ENCODE measurements at regions not wholly inside any gene's neighbourhood (a gene's known extent, or its start where the extent isn't known, plus 50 kb on each side); places are given as distances from the start of the nearest gene placed in this dataset.

GRCh38 chr12:60281522-60281921 lies 685.7 kb downstream of the SLC16A7 start:
- DNase-seq (ENCODE audit: extremely low read depth, low read depth): no peak

- DNase-seq (ENCODE audit: extremely low read depth, low read depth): no peak
Observed at GRCh38 chr12:60290532-60290931, 694.7 kb downstream of the SLC16A7 start.

GRCh38 chr12:60308366-60308991 lies 712.6 kb downstream of the SLC16A7 start:
- no peak for DNase-seq (ENCODE audit: extremely low read depth, low read depth)

GRCh38 chr12:60311940-60312339 lies 716.1 kb downstream of the SLC16A7 start:
- no peak for DNase-seq (ENCODE audit: extremely low read depth, low read depth)

- DNase-seq (ENCODE audit: extremely low read depth, low read depth): no peak
Observed at GRCh38 chr12:60317361-60317760, 721.5 kb downstream of the SLC16A7 start.

GRCh38 chr12:60324746-60325145 lies 728.9 kb downstream of the SLC16A7 start:
- DNase-seq (ENCODE audit: extremely low read depth, low read depth): no peak

- no peak for DNase-seq (ENCODE audit: extremely low read depth, low read depth)
Observed at GRCh38 chr12:60333461-60333860, 737.6 kb downstream of the SLC16A7 start.

GRCh38 chr12:60335745-60336144 lies 739.9 kb downstream of the SLC16A7 start:
- no peak for DNase-seq (ENCODE audit: extremely low read depth, low read depth)

GRCh38 chr12:60337839-60338549 lies 742.2 kb downstream of the SLC16A7 start:
- DNase-seq (ENCODE audit: extremely low read depth, low read depth): no peak

- no peak for DNase-seq (ENCODE audit: extremely low read depth, low read depth)
Observed at GRCh38 chr12:60345442-60345841, 749.6 kb downstream of the SLC16A7 start.

GRCh38 chr12:60349232-60349978 lies 753.6 kb downstream of the SLC16A7 start:
- DNase-seq (ENCODE audit: extremely low read depth, low read depth): no peak

GRCh38 chr12:60387356-60387755 lies 791.5 kb downstream of the SLC16A7 start:
- DNase-seq (ENCODE audit: extremely low read depth, low read depth): no peak

GRCh38 chr12:60391051-60391450 lies 795.2 kb downstream of the SLC16A7 start:
- DNase-seq (ENCODE audit: extremely low read depth, low read depth): no peak

- DNase-seq (ENCODE audit: extremely low read depth, low read depth): no peak
Observed at GRCh38 chr12:60391791-60392190, 796.0 kb downstream of the SLC16A7 start.

- DNase-seq (ENCODE audit: extremely low read depth, low read depth): no peak
Observed at GRCh38 chr12:60393093-60393492, 797.3 kb downstream of the SLC16A7 start.

GRCh38 chr12:60394665-60395064 lies 798.8 kb downstream of the SLC16A7 start:
- DNase-seq (ENCODE audit: extremely low read depth, low read depth): no peak

- DNase-seq (ENCODE audit: extremely low read depth, low read depth): no peak
Observed at GRCh38 chr12:60398547-60398946, 802.7 kb downstream of the SLC16A7 start.

- no peak for DNase-seq (ENCODE audit: extremely low read depth, low read depth)
Observed at GRCh38 chr12:60399064-60399463, 803.2 kb downstream of the SLC16A7 start.

GRCh38 chr12:60402996-60403395 lies 807.2 kb downstream of the SLC16A7 start:
- DNase-seq (ENCODE audit: extremely low read depth, low read depth): no peak

- DNase-seq (ENCODE audit: extremely low read depth, low read depth): no peak
Observed at GRCh38 chr12:60415351-60415750, 819.5 kb downstream of the SLC16A7 start.

- no peak for DNase-seq (ENCODE audit: extremely low read depth, low read depth)
Observed at GRCh38 chr12:60419986-60420385, 824.2 kb downstream of the SLC16A7 start.

GRCh38 chr12:60421741-60422140 lies 825.9 kb downstream of the SLC16A7 start:
- no peak for DNase-seq (ENCODE audit: extremely low read depth, low read depth)
